Stimulated activated naive CD8-positive, alpha-beta T cell treated with anti-CD3 and anti-CD28 coated beads, Interleukin-15, amount 100 ng/mL, for 72 hours (primary cell): ENCODE measurements at regions not wholly inside any gene's neighbourhood (a gene's known extent, or its start where the extent isn't known, plus 50 kb on each side); places are given as distances from the start of the nearest gene placed in this dataset.
"Not testable (repeated sequence)": the region's sequence is repeated elsewhere in the genome, so short reads cannot be mapped to it uniquely, and the experiment has no call there.

Experiments used
- ATAC-seq: fragments of 150-1000 bp; cut with Tn5 transposase; 2 replicates; pipeline ENCODE4 v1.10.0; 2021; ENCODE audit warnings: mild to moderate bottlenecking, moderate library complexity
- DNase-seq, 2 donors: peaks; one replicate each; pipeline ENCODE4 v3.0.0; 2021 to 2022
- H3K27ac Mint-ChIP-seq, 2 donors: one replicate each; pipeline ENCODE4 v1.8.0; 2022; ENCODE audit warnings: mild to moderate bottlenecking in 2 of 2, mixed read lengths in 2 of 2, moderate library complexity in 2 of 2
- H3K27me3 Mint-ChIP-seq: one replicate; pipeline ENCODE4 v1.8.0; 2022; ENCODE audit warnings: mixed read lengths
- H3K4me1 Mint-ChIP-seq: one replicate; pipeline ENCODE4 v1.8.0; 2022; ENCODE audit warnings: mild to moderate bottlenecking, mixed read lengths
- H3K4me3 Mint-ChIP-seq, 2 donors: one replicate each; pipeline ENCODE4 v1.8.0; 2022; ENCODE audit warnings: mild to moderate bottlenecking in 2 of 2, mixed read lengths in 2 of 2, moderate library complexity in 1 of 2
- H3K9me3 Mint-ChIP-seq, 2 donors: one replicate each; pipeline ENCODE4 v1.8.0; 2022; ENCODE audit warnings: mixed read lengths in 2 of 2

DNA sequence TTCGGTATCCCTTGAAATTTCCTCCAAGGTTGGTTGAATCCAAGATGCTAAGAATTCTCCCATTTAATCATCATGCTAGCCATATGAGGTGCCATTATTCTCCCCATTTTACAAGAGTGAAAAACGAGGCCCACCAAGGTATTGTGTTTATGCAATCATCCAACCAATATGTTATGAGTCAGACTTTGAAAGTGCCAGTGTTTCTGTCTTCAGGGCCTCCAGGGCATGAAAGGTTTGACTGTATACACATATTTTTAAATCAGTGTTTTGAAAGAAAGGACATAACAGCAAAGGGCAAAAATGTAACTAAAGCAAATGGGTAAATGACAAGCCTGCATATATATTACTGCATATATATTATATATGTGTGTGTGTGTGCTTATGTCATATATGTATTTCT is 541.2 kb upstream of the SMIM31 start:
- no peak for ATAC-seq
- Mint-ChIP-seq H3K27ac (no peak overlapping the region), H3K4me1 (no peaks in the 10 kb centered on the region), H3K4me3 (no peak overlapping the region), H3K9me3 (no peaks in the 10 kb centered on the region), H3K27me3 (no peaks in the 10 kb centered on the region)
- DNase-seq, result no peak

DNA sequence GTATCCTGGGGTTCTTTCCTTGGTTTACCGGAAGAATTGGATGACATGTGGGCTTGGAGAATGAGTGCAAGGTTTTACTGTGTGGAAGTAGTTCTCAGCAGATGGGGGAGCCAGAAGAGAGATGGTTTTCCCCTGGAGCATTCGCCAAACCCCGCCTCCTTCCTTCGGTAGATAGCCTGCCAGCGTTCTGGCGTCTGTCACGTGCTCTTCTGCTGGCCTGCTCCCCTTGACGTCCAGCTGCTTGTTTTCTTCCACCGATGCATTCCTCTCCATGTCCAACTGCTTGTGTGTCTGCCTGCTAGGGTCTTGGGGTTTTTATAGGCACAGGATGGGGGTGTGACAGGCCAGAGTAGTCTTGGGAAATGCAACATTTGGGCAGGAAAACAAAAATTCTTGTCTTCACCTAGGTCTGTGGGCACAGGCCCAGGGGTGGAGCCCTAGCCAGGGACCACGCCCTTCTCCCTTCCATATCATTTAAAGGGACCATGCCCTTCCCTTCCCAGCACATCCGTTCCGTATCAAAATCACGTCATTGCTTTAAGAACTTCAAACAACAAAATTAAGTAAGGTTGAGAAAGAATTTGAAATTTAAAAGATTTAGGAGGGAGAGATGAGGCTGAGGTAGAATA is 538.7 kb upstream of the SMIM31 start:
- Mint-ChIP-seq H3K4me1 (no peaks in the 10 kb centered on the region), H3K9me3 (peaks cover 6 to 8% of the 10 kb centered on the region in 2 donors), H3K27me3 (no peaks in the 10 kb centered on the region), H3K27ac (no peak overlapping the region), H3K4me3 (no peak overlapping the region)
- ATAC-seq (no peak), DNase-seq (no peak)

DNA sequence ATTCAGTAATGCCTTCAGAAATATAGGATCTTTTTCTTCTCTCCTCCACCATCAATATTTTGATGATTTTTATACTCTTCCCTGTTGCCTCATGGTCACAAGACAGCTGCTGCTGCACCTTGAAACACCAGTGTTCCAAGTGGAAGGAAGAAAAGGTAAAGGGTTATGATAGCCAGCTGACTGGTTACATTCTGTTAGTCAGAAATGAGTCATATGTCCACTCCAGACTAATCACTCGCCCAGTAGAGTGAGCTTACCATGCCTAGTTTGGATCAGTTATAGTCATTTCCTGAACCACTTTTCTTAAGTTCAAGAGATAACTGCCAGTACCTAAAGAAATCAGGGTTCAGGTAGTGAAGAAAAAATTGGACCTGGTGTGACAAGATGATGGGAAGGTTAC is 532.3 kb upstream of the SMIM31 start:
- ATAC-seq, result no peak
- H3K9me3 Mint-ChIP-seq, result peaks cover 8 to 15% of the 10 kb centered on the region in 2 donors
- H3K4me1 Mint-ChIP-seq, result no peaks in the 10 kb centered on the region
- no peak overlapping the region for H3K27ac Mint-ChIP-seq
- no peak overlapping the region for H3K4me3 Mint-ChIP-seq
- DNase-seq, result no peak
- H3K27me3 Mint-ChIP-seq, result no peaks in the 10 kb centered on the region

DNA sequence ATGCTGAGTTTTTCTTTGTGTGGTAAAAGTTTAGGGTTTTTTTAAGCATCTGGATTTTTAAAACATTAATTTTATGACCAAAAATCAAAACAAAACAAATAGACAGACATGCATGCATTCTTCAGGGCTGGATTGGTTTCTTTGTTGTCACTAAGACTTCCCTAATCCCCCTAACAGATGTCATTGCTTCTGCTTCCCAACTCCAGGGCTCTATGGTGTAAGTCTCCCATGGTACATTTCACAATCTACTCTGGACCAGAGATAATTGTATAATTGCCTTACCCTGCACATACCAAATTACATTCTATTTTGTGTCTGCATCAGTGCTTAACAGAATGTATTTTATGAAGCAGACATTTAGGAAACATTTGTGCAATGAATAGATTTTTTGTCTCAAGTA is 529.1 kb upstream of the SMIM31 start:
- H3K27ac Mint-ChIP-seq, result no peak overlapping the region
- H3K4me1 Mint-ChIP-seq, result no peaks in the 10 kb centered on the region
- H3K9me3 Mint-ChIP-seq, result peaks cover 0 to 10% of the 10 kb centered on the region in 2 donors
- H3K27me3 Mint-ChIP-seq, result no peaks in the 10 kb centered on the region
- H3K4me3 Mint-ChIP-seq, result no peak overlapping the region
- no peak for DNase-seq
- no peak for ATAC-seq

DNA sequence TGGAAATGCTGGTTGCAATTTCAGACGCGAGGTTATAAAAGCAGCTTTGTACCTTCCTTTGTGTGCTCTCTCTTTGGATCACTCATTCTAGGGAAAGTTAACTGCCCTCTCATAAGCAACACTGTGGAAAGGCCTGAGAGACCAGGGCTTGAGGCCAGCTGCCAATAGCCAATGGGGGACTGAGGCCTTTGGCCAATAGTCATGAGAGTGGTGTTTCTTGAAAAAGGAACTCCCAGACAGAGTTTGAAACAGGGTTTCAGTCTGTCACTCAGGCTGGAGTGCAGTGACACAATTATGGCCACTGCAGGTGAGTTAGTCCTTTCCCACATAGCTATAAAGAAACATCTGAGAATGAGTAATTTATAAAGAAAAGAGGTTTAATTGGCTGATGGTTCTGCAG is 524.7 kb upstream of the SMIM31 start:
- Mint-ChIP-seq H3K4me3 (no peak overlapping the region), H3K9me3 (no peaks in the 10 kb centered on the region), H3K27ac (no peak overlapping the region), H3K4me1 (no peaks in the 10 kb centered on the region), H3K27me3 (no peaks in the 10 kb centered on the region)
- ATAC-seq (no peak), DNase-seq (no peak)

DNA sequence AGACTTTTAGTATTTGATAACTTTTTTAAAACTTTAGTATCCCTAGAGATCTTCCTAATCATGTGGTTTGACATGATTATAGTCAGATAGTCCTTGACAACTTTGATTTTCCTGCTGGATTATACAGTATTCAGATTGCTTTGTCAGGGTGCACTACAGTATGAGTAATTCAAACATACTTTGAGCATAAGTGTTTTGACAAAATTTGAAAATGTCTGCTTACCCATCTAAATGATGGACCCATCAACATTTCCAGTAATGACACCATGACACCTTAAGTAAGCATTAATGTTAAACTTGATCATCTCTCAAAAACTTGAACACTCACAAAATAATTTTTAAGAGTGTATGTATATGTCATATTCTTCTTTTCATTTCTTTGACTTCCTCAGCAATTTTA is 514.5 kb upstream of the SMIM31 start:
- DNase-seq (no peak), ATAC-seq (no peak)
- no peak overlapping the region for H3K4me3 Mint-ChIP-seq
- no peaks in the 10 kb centered on the region for H3K27me3 Mint-ChIP-seq
- no peak overlapping the region for H3K27ac Mint-ChIP-seq
- H3K4me1 Mint-ChIP-seq, result no peaks in the 10 kb centered on the region
- no peaks in the 10 kb centered on the region for H3K9me3 Mint-ChIP-seq

DNA sequence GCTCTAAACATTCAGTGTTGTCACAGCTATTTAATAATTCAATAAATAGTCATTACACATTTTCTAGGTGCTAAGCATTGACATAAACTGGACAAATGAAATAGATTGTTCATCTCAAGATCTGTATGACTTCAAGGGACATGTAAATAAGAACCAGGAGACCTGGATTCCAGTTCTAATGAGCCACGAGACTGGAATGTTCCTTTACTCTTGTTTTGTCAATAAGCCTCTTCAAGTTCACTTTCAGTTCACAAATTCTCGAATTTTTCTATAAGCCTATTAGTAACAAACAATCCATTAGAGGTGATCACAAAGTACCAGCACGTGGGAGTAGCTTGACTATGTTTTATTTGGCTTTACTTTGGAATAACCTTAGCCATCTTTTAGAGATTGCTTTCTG is 514.0 kb upstream of the SMIM31 start:
- Mint-ChIP-seq H3K9me3 (no peaks in the 10 kb centered on the region), H3K27me3 (no peaks in the 10 kb centered on the region), H3K27ac (no peak overlapping the region), H3K4me3 (no peak overlapping the region), H3K4me1 (no peaks in the 10 kb centered on the region)
- DNase-seq (no peak), ATAC-seq (no peak)

DNA sequence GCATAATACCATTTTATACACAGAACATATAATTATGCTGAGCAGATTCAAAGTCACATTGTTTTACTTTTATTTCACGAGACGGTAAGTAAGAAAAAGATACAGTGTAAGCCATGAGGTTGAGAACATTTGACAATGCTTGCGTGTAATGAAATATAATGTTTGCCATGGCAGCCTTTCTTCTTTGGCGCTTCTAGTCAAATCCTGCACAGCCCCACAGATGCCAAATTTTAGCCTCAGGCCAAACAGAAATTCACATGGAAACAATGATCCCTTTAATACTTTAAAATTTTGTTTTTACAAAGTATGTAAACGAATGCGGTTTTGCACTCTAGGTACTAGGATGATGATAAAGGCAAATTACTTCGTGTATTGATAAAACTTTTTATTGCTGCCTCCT is 502.7 kb upstream of the SMIM31 start:
- H3K27ac Mint-ChIP-seq, result no peak overlapping the region
- ATAC-seq (no peak), DNase-seq (no peak)
- no peak overlapping the region for H3K4me3 Mint-ChIP-seq
- no peaks in the 10 kb centered on the region for H3K27me3 Mint-ChIP-seq
- H3K4me1 Mint-ChIP-seq, result no peaks in the 10 kb centered on the region
- no peaks in the 10 kb centered on the region for H3K9me3 Mint-ChIP-seq

DNA sequence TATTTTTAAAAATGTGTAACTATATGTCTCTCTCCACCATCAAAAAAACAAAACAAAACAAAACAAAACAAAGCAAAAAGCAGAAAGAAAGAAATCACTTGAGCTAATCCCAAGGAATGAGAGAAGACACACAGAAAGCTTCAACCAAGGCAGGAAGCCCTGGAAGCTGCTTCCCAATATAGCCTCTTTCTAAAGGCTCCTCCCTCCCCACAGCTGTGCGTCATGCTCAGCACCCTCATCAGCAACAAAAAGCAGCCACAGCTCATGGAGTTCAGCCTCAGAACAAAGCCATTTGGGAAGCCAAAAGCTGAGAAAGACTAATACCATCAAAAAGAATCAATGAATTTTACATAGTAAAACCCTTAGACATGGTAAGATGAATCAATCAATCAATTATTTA is 501.6 kb upstream of the SMIM31 start:
- Mint-ChIP-seq H3K9me3 (no peaks in the 10 kb centered on the region), H3K27me3 (no peaks in the 10 kb centered on the region), H3K4me1 (no peaks in the 10 kb centered on the region), H3K4me3 (no peak overlapping the region), H3K27ac (no peak overlapping the region)
- DNase-seq, result no peak
- no peak for ATAC-seq

DNA sequence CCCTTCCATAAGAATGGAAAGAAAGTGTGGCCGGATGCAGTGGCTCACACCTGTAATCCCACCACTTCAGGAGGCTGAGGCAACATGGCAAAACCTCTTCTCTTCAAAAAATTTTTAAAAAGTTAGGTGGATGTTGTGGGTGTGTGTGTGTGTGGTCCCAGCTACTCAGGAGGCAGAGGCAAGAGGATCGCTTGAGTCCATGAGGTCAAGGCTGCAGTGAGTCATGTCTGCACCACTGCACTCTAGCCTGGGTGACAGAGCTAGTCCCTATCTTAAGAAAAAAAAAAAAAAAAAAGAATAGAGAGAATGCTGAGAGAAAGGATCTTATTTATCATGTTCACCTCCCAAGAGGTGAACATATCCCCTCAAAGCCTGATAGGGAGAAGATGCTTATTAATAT is 492.1 kb upstream of the SMIM31 start:
- H3K27ac Mint-ChIP-seq, result no peak overlapping the region

DNA sequence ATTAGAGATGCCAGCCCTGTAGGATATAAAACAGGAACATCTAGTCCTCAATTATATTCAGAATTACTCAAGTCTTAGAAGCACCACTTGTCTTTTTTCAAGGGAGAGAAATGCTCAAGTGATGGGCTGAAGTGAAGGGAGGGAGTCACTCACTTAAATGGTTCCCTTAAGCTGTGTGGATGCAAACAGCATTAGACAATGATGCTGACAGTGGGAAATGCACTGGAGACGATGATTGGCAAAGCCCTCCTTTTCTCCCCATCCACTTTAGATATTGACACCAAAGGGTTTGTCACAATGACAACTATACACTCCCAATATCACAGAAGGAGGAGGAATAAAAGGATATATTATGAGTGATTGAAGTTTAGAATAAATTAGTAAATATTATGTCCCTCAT is 491.4 kb upstream of the SMIM31 start:
- not testable (repeated sequence) for ATAC-seq, H3K4me3 Mint-ChIP-seq, DNase-seq, H3K27ac Mint-ChIP-seq, H3K4me1 Mint-ChIP-seq, H3K27me3 Mint-ChIP-seq, H3K9me3 Mint-ChIP-seq

More for the DNA sequence above, 492.1 kb upstream of the SMIM31 start:
- no peaks in the 10 kb centered on the region for H3K4me1 Mint-ChIP-seq
- DNase-seq (no peak), ATAC-seq (no peak)
- H3K4me3 Mint-ChIP-seq, result no peak overlapping the region
- no peaks in the 10 kb centered on the region for H3K27me3 Mint-ChIP-seq
- H3K9me3 Mint-ChIP-seq, result no peaks in the 10 kb centered on the region

DNA sequence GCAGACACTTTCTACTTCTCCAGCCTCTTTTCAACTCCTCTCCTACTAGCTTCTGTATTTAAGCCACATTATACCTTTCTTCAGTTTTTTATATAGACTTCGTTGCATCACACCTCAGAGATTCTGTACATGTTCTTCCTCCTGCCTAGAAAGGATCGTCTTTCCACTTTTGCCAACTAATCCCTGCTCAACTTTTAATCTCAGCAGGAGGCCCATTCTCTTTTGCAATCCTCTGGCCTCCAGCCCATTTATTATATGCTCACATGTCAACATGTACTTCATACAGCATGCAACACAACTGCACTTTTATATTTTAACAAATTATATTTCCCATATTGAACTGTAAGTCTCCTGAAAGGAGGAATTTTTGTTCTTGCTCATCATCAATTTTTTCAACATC is 476.5 kb upstream of the SMIM31 start:
- H3K4me3 Mint-ChIP-seq, H3K27ac Mint-ChIP-seq, DNase-seq, H3K27me3 Mint-ChIP-seq, H3K4me1 Mint-ChIP-seq, ATAC-seq, H3K9me3 Mint-ChIP-seq: not testable (repeated sequence)

DNA sequence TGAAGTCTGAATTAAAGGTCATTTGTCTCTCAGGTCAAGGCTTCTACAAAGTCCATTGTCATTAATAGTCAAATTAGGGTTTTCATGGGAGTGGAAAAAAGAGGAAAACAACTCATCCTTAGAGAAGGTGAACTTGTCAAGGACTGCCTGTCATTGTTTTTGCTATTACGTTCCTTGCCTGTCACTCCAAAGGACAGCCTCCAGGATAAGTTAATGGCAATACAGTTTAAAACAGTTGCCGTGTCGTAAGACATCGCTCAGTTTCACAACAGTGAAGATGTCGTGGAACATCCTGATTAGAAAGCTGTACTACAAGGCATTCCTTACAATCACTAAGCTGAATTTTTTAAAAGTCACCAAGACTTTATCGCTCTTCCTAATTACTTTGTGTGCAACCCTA is 466.8 kb upstream of the SMIM31 start:
- DNase-seq, result no peak
- Mint-ChIP-seq H3K9me3 (no peaks in the 10 kb centered on the region), H3K4me3 (no peak overlapping the region), H3K27ac (no peak overlapping the region), H3K4me1 (no peaks in the 10 kb centered on the region), H3K27me3 (no peaks in the 10 kb centered on the region)
- ATAC-seq, result no peak

DNA sequence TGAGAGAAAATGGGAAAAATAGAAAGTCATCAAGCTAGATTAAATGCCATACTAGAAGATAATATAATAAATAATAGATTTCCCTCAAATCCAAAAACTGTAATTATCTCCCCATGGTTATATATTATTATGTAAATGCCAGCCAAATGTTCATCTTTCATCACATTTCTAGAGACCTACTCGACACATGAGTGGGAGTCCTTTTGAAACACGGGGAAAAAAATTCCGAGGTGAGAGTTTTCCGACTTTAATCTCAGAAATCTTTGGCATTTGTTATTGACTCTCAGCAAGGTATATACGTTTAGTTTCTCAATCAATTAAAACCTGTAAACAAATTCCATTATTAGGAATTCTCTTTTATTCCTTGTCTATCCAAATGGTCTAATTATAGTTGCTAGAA is 465.4 kb upstream of the SMIM31 start:
- Mint-ChIP-seq H3K27ac (no peak overlapping the region), H3K9me3 (no peaks in the 10 kb centered on the region), H3K27me3 (no peaks in the 10 kb centered on the region), H3K4me1 (no peaks in the 10 kb centered on the region), H3K4me3 (no peak overlapping the region)
- ATAC-seq, result no peak
- DNase-seq, result no peak

DNA sequence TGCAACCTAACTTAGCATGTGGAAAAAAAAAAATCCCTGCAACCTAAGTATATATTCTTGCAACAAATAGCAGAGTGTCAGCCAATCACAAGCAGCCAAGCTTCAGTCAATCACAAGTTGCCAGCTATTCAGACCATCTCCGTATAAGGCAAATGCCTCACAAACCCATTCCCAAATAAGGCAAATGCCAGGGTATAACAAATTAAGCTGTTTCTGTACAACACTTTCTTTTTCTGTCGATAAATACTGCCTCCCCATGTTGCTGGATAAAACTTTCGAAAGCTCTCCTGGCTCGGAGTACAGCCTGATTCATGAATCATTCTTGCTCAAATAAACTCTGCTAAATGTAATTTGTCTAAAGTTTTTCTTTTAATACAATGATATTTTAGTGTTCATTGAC is 460.7 kb upstream of the SMIM31 start:
- no peaks in the 10 kb centered on the region for H3K27me3 Mint-ChIP-seq
- no peaks in the 10 kb centered on the region for H3K4me1 Mint-ChIP-seq
- DNase-seq, result no peak
- no peak for ATAC-seq
- H3K9me3 Mint-ChIP-seq, result no peaks in the 10 kb centered on the region
- no peak overlapping the region for H3K4me3 Mint-ChIP-seq
- H3K27ac Mint-ChIP-seq, result no peak overlapping the region

DNA sequence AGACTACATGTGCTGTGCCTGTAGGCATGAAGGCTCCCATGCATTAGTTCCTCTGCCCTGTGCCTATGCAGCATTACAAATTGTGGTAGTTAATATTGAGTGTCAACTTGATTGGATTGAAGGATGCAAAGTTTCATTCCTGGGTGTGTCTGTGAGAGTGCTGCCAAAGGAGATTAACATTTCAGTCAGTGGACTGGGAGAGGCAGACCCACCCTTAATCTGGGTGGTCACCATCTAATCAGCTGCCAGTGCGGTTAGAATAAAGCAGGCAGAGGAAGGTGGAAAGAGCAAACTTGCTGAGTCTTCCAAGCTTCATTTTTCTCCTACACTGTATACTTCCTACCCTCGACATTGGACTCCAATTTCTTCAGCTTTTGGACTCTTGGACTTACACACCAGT is 460.2 kb upstream of the SMIM31 start:
- H3K4me1 Mint-ChIP-seq, result no peaks in the 10 kb centered on the region
- ATAC-seq, result no peak
- H3K27ac Mint-ChIP-seq, result no peak overlapping the region
- H3K9me3 Mint-ChIP-seq, result no peaks in the 10 kb centered on the region
- no peak for DNase-seq
- no peaks in the 10 kb centered on the region for H3K27me3 Mint-ChIP-seq
- no peak overlapping the region for H3K4me3 Mint-ChIP-seq

DNA sequence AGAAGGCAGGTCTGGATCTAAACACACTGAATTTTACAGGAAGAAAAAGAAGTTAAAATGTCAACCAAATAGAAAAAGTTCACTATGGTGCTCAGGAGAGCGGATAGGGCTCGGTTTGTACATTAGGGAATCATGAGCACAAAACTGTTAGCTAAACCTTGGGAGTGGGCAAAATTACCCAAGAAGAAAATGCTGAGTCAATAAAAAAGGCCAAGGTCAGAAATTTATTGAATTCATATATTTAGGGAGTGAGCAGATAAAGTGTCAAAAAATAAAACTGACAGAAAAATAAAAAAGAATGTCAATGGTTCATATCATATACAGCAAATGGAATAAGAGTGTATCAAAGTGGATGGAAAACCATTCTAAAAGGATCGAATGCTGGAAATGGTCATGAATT is 452.5 kb upstream of the SMIM31 start:
- Mint-ChIP-seq H3K4me1 (no peaks in the 10 kb centered on the region), H3K4me3 (no peak overlapping the region), H3K27ac (no peak overlapping the region), H3K9me3 (peaks cover 0 to 5% of the 10 kb centered on the region in 2 donors), H3K27me3 (no peaks in the 10 kb centered on the region)
- ATAC-seq, result no peak
- DNase-seq, result no peak
